GM19372 (cell line): ENCODE measurements at regions not wholly inside any gene's neighbourhood (a gene's known extent, or its start where the extent isn't known, plus 50 kb on each side); places are given as distances from the start of the nearest gene placed in this dataset.

Experiments used
- ATAC-seq: cut with Tn5 transposase; IDR thresholded peaks from one replicate; pipeline ENCODE4 v1.9.1; 2021; ENCODE audit warnings: mild to moderate bottlenecking, low read depth, moderate library complexity; ENCODE audit not compliant: unreplicated experiment

GRCh38 chr3:182185313-182185712 lies 473.6 kb downstream of the SOX2 start:
- ATAC-seq, result no peak

- ATAC-seq, result no peak
Observed at GRCh38 chr3:182190056-182190455, 478.3 kb downstream of the SOX2 start.

- no peak for ATAC-seq
Observed at GRCh38 chr3:182198345-182198744, 486.6 kb downstream of the SOX2 start.

- no peak for ATAC-seq
Observed at GRCh38 chr3:182201456-182202168, 489.9 kb downstream of the SOX2 start.

GRCh38 chr3:182212479-182213076 lies 500.9 kb downstream of the SOX2 start:
- no peak for ATAC-seq

- ATAC-seq, result no peak
Observed at GRCh38 chr3:182214416-182214815, 502.7 kb downstream of the SOX2 start.

- no peak for ATAC-seq
Observed at GRCh38 chr3:182215881-182216280, 504.2 kb downstream of the SOX2 start.

GRCh38 chr3:182216311-182216970 lies 504.7 kb downstream of the SOX2 start:
- no peak for ATAC-seq

- no peak for ATAC-seq
Observed at GRCh38 chr3:182220013-182220412, 508.3 kb downstream of the SOX2 start.

- ATAC-seq, result no peak
Observed at GRCh38 chr3:182220471-182220870, 508.7 kb downstream of the SOX2 start.

GRCh38 chr3:182226995-182227394 lies 515.3 kb downstream of the SOX2 start:
- no peak for ATAC-seq

GRCh38 chr3:182233405-182233804 lies 521.7 kb downstream of the SOX2 start:
- ATAC-seq, result no peak

- no peak for ATAC-seq
Observed at GRCh38 chr3:182233957-182234356, 522.2 kb downstream of the SOX2 start.

GRCh38 chr3:182234881-182235280 lies 523.2 kb downstream of the SOX2 start:
- no peak for ATAC-seq

GRCh38 chr3:182235504-182235903 lies 523.8 kb downstream of the SOX2 start:
- ATAC-seq, result no peak

GRCh38 chr3:182238126-182238525 lies 526.4 kb downstream of the SOX2 start:
- no peak for ATAC-seq

- no peak for ATAC-seq
Observed at GRCh38 chr3:182239316-182239715, 527.6 kb downstream of the SOX2 start.

GRCh38 chr3:182240474-182240873 lies 528.7 kb downstream of the SOX2 start:
- no peak for ATAC-seq

- no peak for ATAC-seq
Observed at GRCh38 chr3:182241196-182241765, 529.6 kb downstream of the SOX2 start.

GRCh38 chr3:182241766-182242488 lies 530.2 kb downstream of the SOX2 start:
- ATAC-seq, result no peak

GRCh38 chr3:182242489-182242942 lies 530.8 kb downstream of the SOX2 start:
- no peak for ATAC-seq
